HPDE6-E6E7 (cell line): ENCODE measurements at regions not wholly inside any gene's neighbourhood (a gene's known extent, or its start where the extent isn't known, plus 50 kb on each side); places are given as distances from the start of the nearest gene placed in this dataset.

ENCODE experiments used
- DNase-seq: peaks from one replicate; pipeline ENCODE4 v3.0.0; 2011; ENCODE audit warnings: missing footprints; ENCODE audit errors: extremely low spot score

- DNase-seq = no peak
Measured at GRCh38 chr2:151197184-151198108, 64.2 kb downstream of the RBM43 start.

- no peak for DNase-seq
Measured at GRCh38 chr2:151193576-151193975, 68.1 kb downstream of the RBM43 start.

GRCh38 chr2:151192681-151193080 is 69.0 kb downstream of the RBM43 start:
- DNase-seq = no peak

GRCh38 chr2:151191001-151191400 is 70.7 kb downstream of the RBM43 start:
- DNase-seq = no peak

- no peak for DNase-seq
Measured at GRCh38 chr2:151189125-151189524, 72.5 kb downstream of the RBM43 start.

GRCh38 chr2:151186011-151186410 is 75.7 kb downstream of the RBM43 start:
- no peak for DNase-seq

- no peak for DNase-seq
Measured at GRCh38 chr2:151182899-151183809, 78.5 kb downstream of the RBM43 start.

GRCh38 chr2:151182396-151182795 is 79.3 kb downstream of the RBM43 start:
- DNase-seq = no peak

- no peak for DNase-seq
Measured at GRCh38 chr2:151181524-151181923, 80.1 kb downstream of the RBM43 start.

GRCh38 chr2:151180123-151180522 is 81.5 kb downstream of the RBM43 start:
- DNase-seq = no peak

GRCh38 chr2:151178207-151178606 is 83.5 kb downstream of the RBM43 start:
- DNase-seq = no peak

- no peak for DNase-seq
Measured at GRCh38 chr2:151177756-151178155, 83.9 kb downstream of the RBM43 start.

GRCh38 chr2:151176661-151177060 is 85.0 kb downstream of the RBM43 start:
- DNase-seq = no peak

GRCh38 chr2:151175864-151176263 is 85.8 kb downstream of the RBM43 start:
- DNase-seq = no peak

GRCh38 chr2:151174127-151174526 is 87.5 kb downstream of the RBM43 start:
- DNase-seq = no peak

GRCh38 chr2:151171186-151171585 is 90.5 kb downstream of the RBM43 start:
- no peak for DNase-seq

GRCh38 chr2:151166410-151166809 is 95.3 kb downstream of the RBM43 start:
- no peak for DNase-seq

GRCh38 chr2:151165105-151165684 is 96.5 kb downstream of the RBM43 start:
- DNase-seq = no peak

GRCh38 chr2:151161821-151162551 is 99.7 kb downstream of the RBM43 start:
- no peak for DNase-seq

GRCh38 chr2:151159109-151159662 is 102.5 kb downstream of the RBM43 start:
- DNase-seq = no peak
